WERI-Rb-1 (cell line): ENCODE measurements at regions not wholly inside any gene's neighbourhood (a gene's known extent, or its start where the extent isn't known, plus 50 kb on each side); places are given as distances from the start of the nearest gene placed in this dataset.

Experiments
- DNase-seq: peaks from one replicate; pipeline ENCODE4 v3.0.0-alpha.2; 2020
- H3K27ac ChIP-seq: fragments of 250-450 bp; sonication (Bioruptor Pico); 2 replicates; pipeline ENCODE4 v1.5.1; 2020; ENCODE audit warnings: mild to moderate bottlenecking, moderate library complexity
- H3K27me3 ChIP-seq: fragments of 250-450 bp; sonication (Bioruptor Pico); 2 replicates; pipeline ENCODE4 v1.5.1; 2021; ENCODE audit warnings: mild to moderate bottlenecking, low read depth, moderate library complexity; ENCODE audit not compliant: insufficient read depth, severe bottlenecking
- H3K36me3 ChIP-seq: fragments of 250-450 bp; sonication (Bioruptor Pico); 2 replicates; pipeline ENCODE4 v1.5.1; 2020; ENCODE audit warnings: mild to moderate bottlenecking, moderate library complexity
- H3K4me3 ChIP-seq: 2 replicates; pipeline ENCODE4 v1.5.1; 2011; ENCODE audit warnings: low read depth, mild to moderate bottlenecking, control low read depth, low read length
- H3K9me3 ChIP-seq: fragments of 250-450 bp; sonication (Bioruptor Pico); 2 replicates; pipeline ENCODE4 v1.5.1; 2021; ENCODE audit warnings: mild to moderate bottlenecking, moderate library complexity; ENCODE audit not compliant: severe bottlenecking
- CTCF ChIP-seq: IDR thresholded peaks from 2 replicates; pipeline ENCODE4 v1.5.1; 2011; ENCODE audit warnings: low read depth, mild to moderate bottlenecking, control low read depth, inconsistent platforms, low read length

DNA sequence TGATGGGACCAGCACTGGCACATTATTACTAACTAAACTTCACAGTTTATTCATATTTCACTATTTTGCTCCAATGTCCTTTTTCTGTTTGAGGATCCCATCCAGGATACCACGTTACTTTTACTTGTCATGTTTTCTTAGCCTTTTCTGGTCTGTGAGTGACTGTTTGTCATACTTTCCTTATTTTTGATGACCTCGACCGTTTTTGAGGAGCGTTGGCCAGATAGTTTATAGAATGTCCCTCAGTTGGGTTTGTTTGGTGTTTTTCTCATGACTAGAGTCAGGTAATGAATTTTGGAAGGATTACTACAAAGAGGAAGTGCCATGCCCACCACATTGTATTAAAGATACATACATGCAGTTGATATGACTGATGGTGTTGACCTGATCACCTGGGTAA is 199.4 kb upstream of the CCND2 start:
- peaks cover 2% of the 10 kb centered on the region for H3K27me3 ChIP-seq
- no peak overlapping the region for H3K27ac ChIP-seq
- no peak for DNase-seq
- H3K36me3 ChIP-seq, result no peaks in the 10 kb centered on the region
- no peak overlapping the region for H3K4me3 ChIP-seq
- H3K9me3 ChIP-seq, result no peaks in the 10 kb centered on the region
- TF ChIP-seq CTCF, result no peak

GRCh38 chr12:4069670-4070010 is 196.4 kb upstream of the PARP11 start:
- no peak overlapping the region for H3K27ac ChIP-seq
- H3K9me3 ChIP-seq, result no peaks in the 10 kb centered on the region

GRCh38 chr12:4068981-4069669 is 195.9 kb upstream of the PARP11 start:
- TF ChIP-seq CTCF, result no peak
- H3K27ac ChIP-seq, result no peak overlapping the region
- H3K9me3 ChIP-seq, result no peaks in the 10 kb centered on the region
- no peak for DNase-seq
- H3K4me3 ChIP-seq, result no peak overlapping the region
- peaks cover 10% of the 10 kb centered on the region for H3K27me3 ChIP-seq
- no peaks in the 10 kb centered on the region for H3K36me3 ChIP-seq

More at GRCh38 chr12:4069670-4070010, 196.4 kb upstream of the PARP11 start:
- Histone ChIP-seq H3K4me3 (no peak overlapping the region), H3K36me3 (no peaks in the 10 kb centered on the region), H3K27me3 (peaks cover 7% of the 10 kb centered on the region)
- no peak for TF ChIP-seq CTCF
- DNase-seq, result no peak

DNA sequence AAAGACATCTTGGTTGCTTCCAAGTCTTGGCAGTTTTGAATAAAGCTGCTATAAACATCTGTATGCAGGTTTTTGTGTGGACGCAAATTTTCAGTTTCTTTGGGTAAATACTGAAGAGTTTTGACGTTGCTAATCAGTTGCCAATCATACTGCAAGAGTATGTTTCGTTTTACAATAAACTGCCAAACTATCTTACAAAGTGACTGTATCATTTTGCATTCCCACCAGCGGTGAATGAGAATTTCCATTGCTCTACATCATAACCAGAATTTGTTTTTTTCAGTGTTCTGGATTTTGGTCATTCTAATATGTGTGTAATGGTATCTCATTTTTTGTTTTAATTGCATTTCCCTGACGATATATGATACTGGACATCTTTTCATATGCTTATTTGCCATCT is 190.8 kb upstream of the PARP11 start:
- Histone ChIP-seq H3K27me3 (peaks cover 11% of the 10 kb centered on the region), H3K27ac (no peak overlapping the region), H3K4me3 (no peak overlapping the region), H3K9me3 (no peaks in the 10 kb centered on the region), H3K36me3 (no peaks in the 10 kb centered on the region)
- DNase-seq, result no peak
- TF ChIP-seq CTCF, result no peak

GRCh38 chr12:4059898-4060568 is 186.8 kb upstream of the PARP11 start:
- H3K36me3 ChIP-seq, result no peaks in the 10 kb centered on the region
- H3K27me3 ChIP-seq, result peaks cover 20% of the 10 kb centered on the region
- no peak overlapping the region for H3K27ac ChIP-seq
- no peaks in the 10 kb centered on the region for H3K9me3 ChIP-seq
- no peak for TF ChIP-seq CTCF
- DNase-seq, result no peak
- H3K4me3 ChIP-seq, result no peak overlapping the region
